Coronary artery (tissue), 2 donors: ENCODE measurements at regions not wholly inside any gene's neighbourhood (a gene's known extent, or its start where the extent isn't known, plus 50 kb on each side); places are given as distances from the start of the nearest gene placed in this dataset.
"Not testable (repeated sequence)": the region's sequence is repeated elsewhere in the genome, so short reads cannot be mapped to it uniquely, and the experiment has no call there.

ENCODE experiments used
- DNase-seq: peaks from one replicate; pipeline ENCODE4 v3.0.0-alpha.2; 2017; ENCODE audit warnings: low spot score
- H3K27ac ChIP-seq, 2 donors: fragments of 200-600 bp; sonication (generic); one replicate each; pipeline ENCODE4 v1.5.1; 2016 to 2019
- H3K4me3 ChIP-seq: fragments of 200-600 bp; sonication (generic); 2 replicates; pipeline ENCODE4 v1.5.1; 2016; ENCODE audit warnings: mild to moderate bottlenecking, moderate library complexity
- TF ChIP-seq, protein P1 (sequence below): fragments of 200-600 bp; sonication (generic); IDR thresholded peaks from one replicate; pipeline ENCODE4 v1.5.1; 2019; ENCODE audit warnings: antibody characterized with exemption

DNA sequence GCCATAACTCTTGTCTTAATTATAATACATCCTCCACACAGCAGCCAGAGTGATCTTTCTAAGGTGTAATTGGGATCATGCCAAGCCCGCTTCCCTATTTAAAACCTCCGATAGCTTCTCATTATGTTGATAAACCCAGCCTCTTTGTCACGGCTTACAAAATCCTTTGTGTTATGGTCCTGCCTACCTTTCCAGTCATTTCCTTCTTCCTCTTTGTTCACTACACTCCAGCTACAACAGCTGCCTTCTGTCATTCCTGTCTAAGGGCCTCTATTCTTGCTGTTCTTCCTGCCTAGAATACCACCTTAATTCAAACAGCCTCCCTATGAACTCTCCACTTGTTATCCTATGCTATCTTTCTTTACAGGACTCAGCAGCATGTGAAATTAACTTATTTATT lies 70.6 kb upstream of the CAPRIN1 start:
- Histone ChIP-seq H3K27ac (no peak overlapping the region), H3K4me3 (no peak overlapping the region)
- DNase-seq: no peak
- TF ChIP-seq, protein P1, sequence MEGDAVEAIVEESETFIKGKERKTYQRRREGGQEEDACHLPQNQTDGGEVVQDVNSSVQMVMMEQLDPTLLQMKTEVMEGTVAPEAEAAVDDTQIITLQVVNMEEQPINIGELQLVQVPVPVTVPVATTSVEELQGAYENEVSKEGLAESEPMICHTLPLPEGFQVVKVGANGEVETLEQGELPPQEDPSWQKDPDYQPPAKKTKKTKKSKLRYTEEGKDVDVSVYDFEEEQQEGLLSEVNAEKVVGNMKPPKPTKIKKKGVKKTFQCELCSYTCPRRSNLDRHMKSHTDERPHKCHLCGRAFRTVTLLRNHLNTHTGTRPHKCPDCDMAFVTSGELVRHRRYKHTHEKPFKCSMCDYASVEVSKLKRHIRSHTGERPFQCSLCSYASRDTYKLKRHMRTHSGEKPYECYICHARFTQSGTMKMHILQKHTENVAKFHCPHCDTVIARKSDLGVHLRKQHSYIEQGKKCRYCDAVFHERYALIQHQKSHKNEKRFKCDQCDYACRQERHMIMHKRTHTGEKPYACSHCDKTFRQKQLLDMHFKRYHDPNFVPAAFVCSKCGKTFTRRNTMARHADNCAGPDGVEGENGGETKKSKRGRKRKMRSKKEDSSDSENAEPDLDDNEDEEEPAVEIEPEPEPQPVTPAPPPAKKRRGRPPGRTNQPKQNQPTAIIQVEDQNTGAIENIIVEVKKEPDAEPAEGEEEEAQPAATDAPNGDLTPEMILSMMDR: no peak

- Histone ChIP-seq H3K4me3 (no peak overlapping the region), H3K27ac (no peak overlapping the region)
- no peak for DNase-seq
- TF ChIP-seq, protein P1: no peak
Observed at GRCh38 chr11:33978376-33978775, 73.2 kb upstream of the CAPRIN1 start.

- DNase-seq: no peak
- Histone ChIP-seq H3K4me3 (no peak overlapping the region), H3K27ac (no peak overlapping the region)
- TF ChIP-seq, protein P1: no peak
Observed at GRCh38 chr11:33977676-33978075, 73.9 kb upstream of the CAPRIN1 start.

DNA sequence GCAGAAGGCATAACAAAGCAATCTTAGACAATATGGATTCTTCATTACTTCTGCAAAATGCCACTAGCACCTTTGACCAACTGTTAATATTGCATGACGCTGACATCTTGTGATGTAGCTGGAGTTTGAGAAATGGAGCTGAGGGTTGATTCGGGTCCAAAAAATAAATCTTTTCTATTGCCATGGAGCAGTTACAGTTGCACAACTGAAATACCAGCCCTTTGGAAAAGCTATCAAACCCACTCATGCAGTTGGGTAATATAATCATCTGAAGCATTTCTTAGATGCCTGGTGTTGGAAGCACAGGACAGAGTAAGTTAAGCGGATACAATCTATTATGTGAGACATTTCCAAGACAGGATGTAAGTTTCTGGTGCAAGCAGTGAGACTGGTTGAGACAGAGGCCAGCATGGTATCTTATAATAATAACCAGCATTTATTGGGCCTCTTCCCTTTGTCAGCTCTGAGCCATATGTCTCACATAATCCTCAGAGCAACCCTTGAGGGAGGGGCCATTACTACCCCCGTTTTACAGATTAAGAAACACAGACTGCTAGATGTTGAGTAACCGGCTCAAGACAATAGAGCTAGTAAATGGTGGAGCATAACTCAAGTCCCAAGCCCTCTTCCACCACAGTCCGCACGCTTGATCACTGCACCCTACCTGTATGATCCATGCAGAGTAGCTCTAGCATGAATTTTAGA lies 74.9 kb upstream of the CAPRIN1 start:
- no peak for DNase-seq
- TF ChIP-seq, protein P1: no peak
- Histone ChIP-seq H3K4me3 (no peak overlapping the region), H3K27ac (no peak overlapping the region)

DNA sequence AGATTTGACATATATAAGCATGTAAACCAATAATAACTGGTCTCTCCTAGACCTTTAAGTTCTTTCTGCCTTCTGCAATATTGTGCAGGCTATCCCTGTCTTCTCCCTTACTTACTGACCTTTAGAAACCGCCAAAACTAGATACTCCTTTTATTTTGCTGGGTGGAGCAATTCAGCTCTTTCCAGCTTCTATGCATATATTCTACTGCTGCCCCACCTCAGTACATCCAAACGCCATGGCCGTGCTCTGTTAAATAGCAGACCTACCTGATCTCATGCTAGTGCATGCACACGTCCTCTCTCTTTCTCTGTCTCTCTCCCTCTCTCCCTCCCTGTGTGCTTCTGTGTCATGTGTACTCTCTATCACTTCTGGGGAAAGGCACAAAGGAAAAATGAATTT lies 76.7 kb upstream of the CAPRIN1 start:
- DNase-seq: no peak
- H3K27ac ChIP-seq: no peak overlapping the region
- H3K4me3 ChIP-seq: no peak overlapping the region
- TF ChIP-seq, protein P1: no peak

GRCh38 chr11:33971530-33971929 lies 79.7 kb upstream of the LMO2 start:
- not testable (repeated sequence) for H3K27ac ChIP-seq, H3K4me3 ChIP-seq, DNase-seq

GRCh38 chr11:33970984-33971466 lies 79.1 kb upstream of the LMO2 start:
- DNase-seq: no peak
- Histone ChIP-seq H3K27ac (no peak overlapping the region), H3K4me3 (no peak overlapping the region)
- TF ChIP-seq, protein P1: no peak
